HG03095 (cell line): ENCODE measurements at regions not wholly inside any gene's neighbourhood (a gene's known extent, or its start where the extent isn't known, plus 50 kb on each side); places are given as distances from the start of the nearest gene placed in this dataset.

Experiments
- ATAC-seq: cut with Tn5 transposase; IDR thresholded peaks from one replicate; pipeline ENCODE4 v1.9.1; 2021; ENCODE audit warnings: moderate library complexity; ENCODE audit not compliant: unreplicated experiment

DNA sequence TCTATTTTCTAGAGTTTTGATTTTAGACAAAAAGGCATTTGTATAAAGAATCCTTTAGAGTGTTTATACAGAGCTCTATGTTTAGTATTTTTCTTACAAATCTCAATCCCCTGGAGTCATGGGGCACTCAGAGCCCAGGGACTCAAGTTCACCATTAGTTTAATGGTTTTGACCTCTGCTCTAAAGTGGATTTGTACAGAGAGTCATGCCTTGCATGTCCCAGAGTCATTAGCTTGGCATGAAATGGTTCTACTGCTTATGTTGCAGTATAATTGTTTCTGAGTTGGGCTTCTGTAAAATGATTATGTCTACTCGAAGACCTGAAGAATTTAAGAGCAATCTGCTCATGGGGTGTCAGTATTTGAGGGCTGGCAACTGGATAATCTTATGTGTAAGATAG, 406.2 kb downstream of the DLEU7 start:
- no peak for ATAC-seq

DNA sequence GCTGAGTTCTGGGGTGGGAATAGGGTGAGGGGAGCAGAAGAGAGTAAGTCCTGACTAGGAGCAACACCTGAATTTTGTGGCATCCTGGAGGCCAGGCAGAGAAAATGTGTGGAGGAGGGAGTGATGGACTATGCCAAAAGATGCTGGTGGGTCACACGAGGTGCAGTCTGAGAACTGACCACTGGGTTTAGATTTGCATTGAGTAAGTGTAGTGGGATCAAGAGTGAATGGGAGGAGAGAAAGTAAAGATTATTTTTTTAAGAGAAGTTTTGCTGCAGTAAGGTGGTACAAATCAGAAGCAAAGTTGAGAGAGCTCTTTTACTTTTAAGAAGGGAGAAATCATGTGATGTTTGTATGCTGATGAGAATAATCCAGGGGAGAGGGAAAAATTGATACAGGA, 405.1 kb downstream of the DLEU7 start:
- no peak for ATAC-seq

DNA sequence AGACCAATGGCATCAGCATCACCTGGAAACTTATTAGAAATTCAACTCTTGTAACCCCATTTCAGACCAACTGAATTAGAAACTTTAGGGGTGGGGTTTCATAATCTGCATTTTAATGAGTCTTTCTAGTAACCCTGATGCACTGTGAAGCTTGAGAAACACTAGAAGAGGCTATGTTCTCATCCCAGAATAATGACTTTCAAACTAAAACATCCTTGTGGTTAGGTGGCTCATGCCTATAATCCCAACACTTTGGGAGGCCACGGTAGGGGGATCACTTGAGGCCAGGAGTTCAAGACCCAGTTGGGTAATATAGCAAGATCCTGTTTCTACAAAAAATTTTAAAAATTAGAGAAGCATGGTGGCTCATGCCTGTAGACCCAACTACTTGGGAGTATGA, 402.4 kb downstream of the DLEU7 start:
- ATAC-seq = no peak

DNA sequence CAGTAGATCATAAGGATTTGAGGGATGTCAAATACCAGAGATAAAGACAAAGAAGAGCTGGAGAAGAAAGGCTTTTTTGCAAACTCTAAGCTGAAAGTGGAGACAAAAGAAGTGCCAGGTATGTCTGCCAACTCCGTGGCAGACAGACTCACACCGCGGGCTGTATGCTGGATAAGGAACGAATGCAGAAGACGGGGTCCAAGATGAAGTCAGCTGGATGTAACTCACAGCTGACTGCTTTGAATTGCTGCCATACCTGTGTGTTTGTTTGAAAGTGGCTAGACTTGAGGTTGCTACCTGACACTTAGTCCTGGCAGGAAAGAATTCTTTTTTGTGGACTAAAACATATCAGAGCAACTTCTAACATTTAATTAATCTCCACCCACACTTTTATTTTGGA, 398.8 kb downstream of the DLEU7 start:
- ATAC-seq = no peak

DNA sequence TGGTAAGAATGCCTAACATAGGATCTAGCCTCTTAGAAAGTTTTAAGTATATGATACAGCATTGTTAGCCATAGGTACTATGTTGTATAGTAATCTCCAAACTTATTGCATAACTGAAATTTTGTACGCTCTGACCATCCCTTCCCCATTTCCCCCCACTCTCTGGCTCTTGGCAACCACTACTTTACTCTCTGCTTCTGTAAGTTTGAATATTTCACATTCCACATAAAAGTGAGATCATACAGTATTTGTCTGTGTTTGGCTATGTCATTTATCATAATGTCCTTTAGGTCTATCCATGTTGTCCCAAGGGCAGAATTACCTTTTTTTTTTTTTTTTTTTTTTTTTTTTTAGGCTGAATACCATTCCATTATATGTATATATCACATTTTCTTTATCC, 396.9 kb downstream of the DLEU7 start:
- no peak for ATAC-seq

DNA sequence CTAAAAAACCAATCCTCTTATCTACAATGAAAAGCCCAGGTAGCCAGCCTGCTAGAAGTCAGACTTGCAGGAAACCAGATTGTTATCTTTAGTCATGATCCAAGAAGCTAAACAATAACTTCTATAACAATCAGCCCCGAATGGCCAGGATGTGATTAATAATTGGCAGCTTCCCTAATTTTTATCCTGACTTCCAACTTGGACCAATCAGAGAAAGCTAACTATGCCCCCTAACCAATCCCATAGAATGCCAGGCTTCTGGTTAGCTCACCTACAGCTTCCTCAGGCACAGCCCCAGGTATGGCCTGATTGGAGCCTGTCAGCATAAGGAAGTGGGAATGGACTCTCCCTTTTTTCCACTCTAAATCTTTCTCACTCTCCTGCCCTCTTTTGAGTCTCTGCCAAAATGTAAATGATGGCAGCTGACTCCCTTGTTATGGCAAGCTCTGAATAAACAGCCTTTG, 394.9 kb downstream of the DLEU7 start:
- no peak for ATAC-seq

DNA sequence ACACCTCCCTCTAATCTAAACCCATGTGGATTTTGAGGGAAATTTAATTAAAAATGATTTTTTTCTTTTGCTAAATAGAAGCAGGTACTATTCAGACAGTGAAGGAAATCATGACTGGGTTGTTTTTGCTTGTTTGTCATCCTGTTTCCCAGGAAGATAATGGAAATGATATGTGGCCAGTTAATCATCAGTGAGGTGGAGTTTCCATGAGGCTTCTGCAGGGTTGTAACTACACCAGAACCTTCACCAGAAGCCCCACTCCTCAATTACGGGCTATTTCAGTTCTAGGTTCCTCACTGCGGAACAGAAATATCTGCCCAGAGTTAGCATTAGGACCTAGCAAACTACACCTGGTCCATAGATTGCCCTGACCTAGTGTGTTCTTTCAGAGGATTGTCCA, 394.0 kb downstream of the DLEU7 start:
- ATAC-seq = no peak

DNA sequence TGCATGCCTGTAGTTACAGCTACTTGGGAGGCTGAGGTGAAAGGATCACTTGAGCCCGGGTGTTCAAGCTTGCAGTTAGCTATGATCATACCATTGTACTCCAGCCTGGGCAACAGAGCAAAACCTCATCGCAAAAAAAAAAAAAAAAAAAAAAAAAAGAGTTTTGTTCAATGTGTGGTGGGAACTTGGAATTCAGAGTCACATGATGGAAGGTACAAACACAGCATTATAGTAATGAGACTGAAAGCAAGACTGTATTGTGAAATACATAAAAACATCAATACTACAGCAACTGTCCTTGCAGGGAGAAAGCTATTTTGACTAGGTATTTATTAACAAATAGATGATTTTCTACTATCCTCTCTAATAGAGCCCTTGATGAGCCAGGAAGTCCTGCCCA, 393.2 kb downstream of the DLEU7 start:
- ATAC-seq = no peak

DNA sequence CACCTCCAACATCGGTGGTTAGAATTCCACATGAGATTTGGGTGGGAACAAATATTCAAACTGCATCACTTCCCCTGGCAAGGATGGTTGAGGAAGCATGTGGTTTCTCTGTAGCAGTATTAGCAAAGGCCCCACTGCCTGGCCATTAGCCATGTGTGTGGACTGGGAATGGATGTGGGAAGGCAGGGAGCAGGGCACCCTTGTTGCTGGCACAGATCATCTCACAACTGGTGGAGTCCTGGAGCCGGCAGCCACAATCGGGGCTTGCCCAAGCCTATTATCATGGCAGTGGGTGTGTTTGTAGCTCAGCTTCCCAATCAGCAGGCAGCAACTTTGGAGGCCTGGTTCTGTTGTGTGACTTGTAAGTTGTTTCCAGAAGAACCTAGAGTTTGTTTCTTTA, 391.9 kb downstream of the DLEU7 start:
- no peak for ATAC-seq

DNA sequence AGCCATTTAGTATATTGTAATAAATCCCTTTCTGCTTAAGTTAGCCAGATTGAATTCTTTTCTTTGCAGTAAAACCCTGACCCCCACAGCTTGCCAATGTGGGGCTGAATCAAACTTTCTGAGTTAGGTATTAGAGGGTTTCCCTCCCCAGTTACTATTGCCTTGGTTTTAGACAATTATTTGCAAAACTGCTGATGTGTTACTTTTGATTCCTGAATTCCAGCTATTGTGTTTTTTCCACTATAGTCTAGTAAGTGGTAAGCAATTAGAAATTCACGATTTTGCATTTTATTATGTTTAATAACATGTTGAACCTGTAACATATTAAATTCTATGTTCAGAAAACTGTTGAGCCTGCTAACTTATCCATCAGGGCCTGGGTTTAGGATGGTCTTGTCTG, 391.5 kb downstream of the DLEU7 start:
- ATAC-seq = no peak

DNA sequence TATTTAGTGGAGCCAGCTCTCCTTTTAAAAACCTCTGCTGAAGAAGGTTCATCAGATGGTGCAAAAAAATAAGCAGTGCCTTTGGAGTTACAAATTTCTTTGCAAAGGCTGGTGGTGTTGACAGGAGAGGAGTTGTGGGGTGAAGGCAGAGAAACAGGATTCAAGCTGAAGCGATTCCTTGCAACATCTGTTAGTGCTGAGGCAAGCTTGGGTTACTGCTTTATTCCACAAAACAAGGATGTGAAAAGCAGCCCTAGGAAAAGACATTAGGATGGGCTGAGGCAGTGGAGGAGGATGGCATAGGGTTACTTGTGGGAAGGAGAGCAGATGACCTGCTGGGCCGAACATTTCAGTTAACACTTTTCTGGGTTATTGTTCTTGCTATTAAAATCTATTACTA, 390.7 kb downstream of the DLEU7 start:
- ATAC-seq = no peak

DNA sequence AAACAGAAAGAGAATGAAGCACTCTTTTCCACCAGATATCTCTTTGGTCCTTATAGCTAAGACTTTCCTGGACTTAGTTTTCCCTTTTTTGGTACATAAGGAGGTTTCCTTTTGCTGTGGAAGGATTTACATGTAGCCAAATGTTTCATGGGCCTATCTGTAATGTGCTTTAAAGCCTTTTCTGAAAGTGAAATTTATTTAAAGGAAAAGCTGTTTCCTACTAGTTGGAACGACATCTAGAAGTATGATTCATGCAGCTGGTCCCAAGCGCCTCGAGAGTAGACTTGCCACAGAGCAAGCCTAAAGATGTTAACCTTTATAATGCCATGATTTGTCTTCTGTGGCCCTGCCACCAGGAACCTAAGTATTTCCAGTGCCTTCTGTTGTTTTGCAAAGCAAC, 390.3 kb downstream of the DLEU7 start:
- no peak for ATAC-seq

DNA sequence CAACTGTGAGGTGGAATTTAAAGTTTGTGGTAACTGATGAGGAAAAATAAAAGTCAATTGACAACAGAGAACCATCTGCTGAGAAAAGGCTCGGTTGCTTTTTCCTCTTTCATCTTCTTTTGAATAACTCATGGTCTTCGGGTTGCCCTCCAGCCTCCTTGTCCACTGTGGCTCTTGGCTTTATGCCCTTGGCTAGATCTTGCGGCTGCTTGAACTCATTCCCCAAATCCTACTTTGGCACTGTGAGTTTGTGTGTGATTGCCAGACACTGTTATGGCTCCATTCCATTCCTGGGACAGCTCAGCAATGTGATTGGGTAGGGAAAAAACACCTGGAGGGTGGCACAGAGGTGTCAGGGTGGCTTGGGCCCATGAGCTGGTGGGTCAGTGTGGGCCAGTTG, 387.4 kb downstream of the DLEU7 start:
- no peak for ATAC-seq

DNA sequence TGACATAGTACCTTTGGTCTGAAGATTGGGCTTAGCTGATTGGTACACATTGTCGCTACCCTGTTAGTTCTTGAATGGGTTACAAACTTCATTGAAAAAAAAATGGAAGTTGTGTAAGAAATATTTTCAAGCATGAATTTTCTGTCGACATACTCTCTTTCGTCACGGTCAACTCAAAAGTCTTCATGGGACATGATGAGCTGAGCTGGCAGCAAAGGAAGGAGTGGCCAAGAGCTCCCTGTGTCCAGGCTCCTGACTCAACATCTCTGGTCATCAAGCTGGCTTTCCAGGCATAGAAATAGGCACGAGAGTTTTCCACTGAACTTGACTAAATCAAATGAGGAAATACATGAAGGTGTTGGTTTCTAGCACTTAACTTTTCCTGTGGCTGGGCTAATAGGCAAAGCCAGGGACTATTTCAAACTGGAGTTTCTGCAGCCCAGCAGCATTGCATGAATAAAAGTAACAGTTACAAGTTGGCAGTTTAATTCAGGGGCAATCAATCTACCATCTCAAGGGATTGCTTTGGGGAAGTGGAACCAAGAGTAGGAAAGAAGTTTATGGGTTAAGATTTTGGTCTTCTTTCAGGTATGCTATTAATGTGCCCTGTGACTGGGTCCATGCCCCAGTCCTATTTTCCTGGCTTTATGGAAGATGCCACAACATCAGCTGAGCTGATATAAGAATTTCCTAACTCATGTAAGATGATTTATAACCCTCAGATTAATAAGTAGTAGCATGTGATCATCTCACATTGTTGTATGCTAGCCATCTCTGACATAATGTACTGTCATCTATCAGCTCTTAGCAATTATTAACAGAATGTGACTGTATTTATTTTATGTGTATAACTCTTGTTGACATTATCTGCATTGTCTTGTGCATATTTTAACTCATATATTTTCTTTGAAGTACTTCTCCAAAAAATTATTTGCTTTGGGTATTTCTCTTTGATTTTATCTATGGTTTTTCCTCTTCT, 385.8 kb downstream of the DLEU7 start:
- ATAC-seq = no peak

DNA sequence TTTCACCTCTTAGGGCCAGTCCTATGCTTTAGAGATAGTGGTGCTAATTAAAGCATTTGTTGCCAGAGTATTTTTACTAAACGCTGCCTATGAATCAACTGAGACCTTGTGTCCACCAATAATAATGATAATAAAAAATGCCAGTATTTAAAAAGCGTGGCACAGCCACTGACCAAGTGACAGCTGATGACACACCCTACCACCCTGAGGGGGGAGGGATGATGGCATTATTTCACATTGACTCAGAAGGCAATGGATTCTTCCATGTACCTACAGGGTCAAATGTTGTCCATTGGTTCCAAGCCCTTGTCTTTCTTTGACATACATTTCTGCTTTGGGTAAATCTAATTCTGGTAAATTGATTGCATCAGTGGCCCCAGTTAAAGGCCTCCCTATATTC, 384.4 kb downstream of the DLEU7 start:
- no peak for ATAC-seq

DNA sequence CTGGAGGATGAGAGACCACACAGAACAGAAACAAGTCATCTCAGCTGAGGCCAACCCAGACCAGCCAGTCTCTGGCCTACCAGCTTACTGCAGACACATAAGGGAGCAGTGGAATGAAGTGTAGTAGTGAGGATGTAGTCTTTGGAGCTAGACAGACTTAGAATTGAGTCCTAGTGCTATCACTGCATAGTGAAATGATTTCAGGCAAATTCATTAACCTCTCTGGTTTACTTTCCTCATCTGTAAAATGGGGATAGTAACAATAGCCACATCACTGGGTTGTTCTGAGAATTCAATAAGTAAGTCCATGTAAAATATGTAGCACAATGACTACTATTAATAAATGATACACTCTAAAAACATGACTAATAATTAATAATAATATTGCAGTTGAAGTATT, 383.8 kb downstream of the DLEU7 start:
- no peak for ATAC-seq

DNA sequence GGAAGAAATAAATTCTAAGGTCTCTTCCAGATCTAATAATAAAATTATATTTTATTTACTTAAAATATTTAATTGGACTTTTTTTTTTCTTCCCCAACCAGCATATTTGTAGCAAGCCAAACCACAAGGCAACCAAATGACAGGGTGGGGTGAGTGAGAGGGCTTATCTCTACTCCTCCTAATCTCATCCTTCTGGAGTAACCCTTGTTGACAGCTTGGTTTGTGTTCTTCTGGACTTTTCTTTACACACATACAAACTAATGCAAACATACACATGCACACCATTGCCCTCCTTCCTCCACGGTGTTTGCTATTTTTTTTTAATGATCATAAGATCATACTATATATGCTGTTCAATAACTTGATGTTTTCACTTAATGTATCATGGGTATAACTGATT, 383.1 kb downstream of the DLEU7 start:
- ATAC-seq = no peak

DNA sequence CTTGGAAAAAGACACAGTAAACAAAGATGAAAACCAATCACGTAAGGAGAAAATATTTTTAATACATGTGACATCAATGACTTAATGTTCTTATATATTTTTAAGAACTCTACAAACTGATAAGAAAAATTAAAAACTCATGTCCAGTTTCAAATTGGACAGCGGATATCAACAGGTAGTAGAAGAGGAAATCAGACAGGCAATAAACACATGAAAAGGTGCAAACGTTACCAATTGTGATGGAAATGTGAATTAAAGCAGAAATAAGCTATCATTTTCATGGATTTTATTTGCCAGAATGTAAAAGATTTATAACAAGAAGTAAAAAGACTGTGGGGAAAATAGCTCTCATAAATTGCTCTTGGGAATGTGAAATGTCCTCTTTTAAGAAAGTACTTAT, 382.3 kb downstream of the DLEU7 start:
- no peak for ATAC-seq

DNA sequence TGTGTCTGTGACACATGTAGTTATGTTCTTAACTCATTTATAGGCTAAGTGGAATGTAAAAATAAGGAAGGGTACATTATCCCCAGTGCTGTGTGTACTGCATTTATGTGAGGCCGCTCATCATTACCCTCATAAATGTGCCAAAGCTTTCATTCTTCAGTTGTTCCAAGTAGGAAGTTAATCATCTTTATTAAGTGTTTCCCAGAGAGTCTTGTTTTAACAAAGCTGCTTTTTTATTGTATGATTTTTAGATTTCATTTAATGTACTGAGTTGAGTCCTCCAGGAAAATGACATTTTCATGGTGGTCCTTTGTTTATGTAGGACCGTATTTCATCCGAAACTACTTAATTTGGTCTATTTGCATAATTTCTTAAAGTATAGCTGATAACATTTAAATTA, 379.8 kb downstream of the DLEU7 start:
- no peak for ATAC-seq

DNA sequence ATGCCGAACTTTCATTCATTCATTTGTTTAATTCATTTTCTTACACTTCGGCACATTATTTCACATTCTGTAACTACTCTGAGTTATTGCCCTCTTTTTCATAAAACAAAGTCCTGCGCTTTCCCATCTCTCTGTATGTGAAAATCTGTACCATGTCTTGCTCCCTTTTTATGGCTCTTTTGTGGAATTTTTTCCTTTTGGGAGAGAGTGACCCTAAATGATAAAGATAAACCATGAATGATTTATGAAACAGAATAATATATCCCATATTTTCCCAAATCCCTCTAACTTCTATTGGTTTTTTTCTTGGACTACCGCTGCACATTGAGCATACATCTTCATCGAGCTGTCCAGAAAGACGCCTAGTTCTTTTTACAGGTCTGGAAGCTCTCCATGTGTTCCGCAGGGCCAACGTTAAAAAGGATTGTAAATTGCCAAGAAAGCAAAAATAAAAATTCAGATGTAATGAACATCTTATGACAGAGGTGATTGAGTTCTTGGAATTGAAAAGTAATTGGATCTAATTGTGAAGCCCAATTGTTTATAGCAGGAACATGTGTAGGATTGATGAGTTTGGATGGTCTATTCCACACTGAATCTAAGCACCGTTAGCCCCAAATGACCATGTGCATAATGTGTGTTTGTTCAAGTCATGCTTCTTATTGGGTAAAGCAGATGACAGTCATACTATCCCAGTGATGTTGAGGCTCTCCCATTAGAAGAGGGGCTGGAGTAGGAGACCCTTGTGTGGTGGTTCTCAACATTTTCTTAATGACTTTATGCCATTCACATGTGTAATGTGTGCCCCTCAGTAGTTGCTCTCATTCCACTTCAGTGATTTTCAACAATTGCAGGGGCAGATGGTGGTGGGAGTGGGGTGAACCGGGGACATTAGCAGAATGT, 378.9 kb downstream of the DLEU7 start:
- ATAC-seq = no peak

DNA sequence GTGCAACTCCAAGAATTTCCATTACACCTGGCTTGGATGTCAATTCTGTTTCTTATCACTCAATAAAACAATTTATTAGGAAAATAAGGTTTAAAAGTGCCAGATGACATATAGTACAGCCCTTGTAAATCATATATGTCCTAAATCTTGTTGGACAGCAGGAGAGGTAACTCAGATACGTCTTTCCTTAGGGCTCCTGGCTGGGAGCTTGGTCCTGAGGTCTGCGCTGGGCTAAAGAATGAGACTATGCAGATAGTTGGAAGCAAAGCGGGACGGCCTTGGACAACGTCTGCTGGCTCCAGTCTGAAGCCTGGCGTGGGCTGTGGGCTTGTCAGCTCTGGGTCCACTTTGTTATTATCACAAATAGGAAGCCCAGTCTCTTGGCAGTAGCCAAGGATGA, 377.0 kb downstream of the DLEU7 start:
- ATAC-seq = no peak
